ENCODE measurements at regions not wholly inside any gene's neighbourhood (a gene's known extent, or its start where the extent isn't known, plus 50 kb on each side); places are given as distances from the start of the nearest gene placed in this dataset.

GRCh38 chr2:103798291-103798690 lies 1036.5 kb downstream of the TMEM182 start:
- TF ChIP-seq POLR2A (IDR thresholded peaks at IDR 0.05), result no peak
- no peak for TF ChIP-seq CTCF (IDR thresholded peaks at IDR 0.05)

All from Peyer's patch (tissue), 4 donors.